ENCODE measurements at regions not wholly inside any gene's neighbourhood (a gene's known extent, or its start where the extent isn't known, plus 50 kb on each side); places are given as distances from the start of the nearest gene placed in this dataset.

- H3K79me1 ChIP-seq (ENCODE audit: low read depth, low read length) = no peaks in the 10 kb centered on the region; the same call in 1 of the 2 replicates
- H3K36me3 ChIP-seq (ENCODE audit: control insufficient read depth in 2 of 4, insufficient read depth in 4 of 4, low read length in 3 of 4) = no peaks in the 10 kb centered on the region
- no peak for TF ChIP-seq SIX5 (IDR thresholded peaks at IDR 0.05; ENCODE audit: low read depth, low read length)
- TF ChIP-seq CBX5 (IDR thresholded peaks at IDR 0.05; ENCODE audit: low read depth, low read length) = no peak
- no peak for TF ChIP-seq TAF1 (IDR thresholded peaks at IDR 0.05; ENCODE audit: low read depth, low read length)
- TF ChIP-seq, protein P1, sequence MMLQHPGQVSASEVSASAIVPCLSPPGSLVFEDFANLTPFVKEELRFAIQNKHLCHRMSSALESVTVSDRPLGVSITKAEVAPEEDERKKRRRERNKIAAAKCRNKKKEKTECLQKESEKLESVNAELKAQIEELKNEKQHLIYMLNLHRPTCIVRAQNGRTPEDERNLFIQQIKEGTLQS (IDR thresholded peaks at IDR 0.05; ENCODE audit: insufficient read depth, low read depth, low read length) = no peak
- no peak for TF ChIP-seq PHF8 (conservative IDR thresholded peaks at IDR 0.05; ENCODE audit: low read depth, low read length)
- no peak for TF ChIP-seq HDAC6 (IDR thresholded peaks at IDR 0.05; ENCODE audit: low read depth, low read length)
- no peak for TF ChIP-seq POLR2A (IDR thresholded peaks at IDR 0.05; ENCODE audit: control extremely low read depth in 1 of 2, low read depth in 2 of 2, low read length in 2 of 2)
- no peak for TF ChIP-seq CHD2 (IDR thresholded peaks at IDR 0.05; ENCODE audit: low read length)
Measured at GRCh38 chr16:52756812-52757517, 210.0 kb upstream of the TOX3 start.

More at GRCh38 chr16:52756812-52757517, 210.0 kb upstream of the TOX3 start:
- Histone ChIP-seq H2BK20ac (ENCODE audit: low read length) (no peak overlapping the region), H2BK12ac (ENCODE audit: low read depth, low read length) (no peak overlapping the region), H3K27ac (ENCODE audit: low read depth, low read length) (no peak overlapping the region), H4K91ac (replicated peaks; ENCODE audit: insufficient read length, low read length) (no peak overlapping the region), H3K79me2 (ENCODE audit: control insufficient read depth in 1 of 2, insufficient read depth in 2 of 2, low read length in 2 of 2) (no peaks in the 10 kb centered on the region), H3K56ac (replicated peaks; ENCODE audit: insufficient read length, low read depth, low read length) (no peak overlapping the region), H3K4me3 (ENCODE audit: extremely low read depth in 1 of 4, insufficient read depth in 2 of 4, low read depth in 3 of 4, low read length in 4 of 4) (no peak overlapping the region), H3K9me3 (ENCODE audit: insufficient read depth in 2 of 2, low read depth in 1 of 2, low read length in 1 of 2) (no peaks in the 10 kb centered on the region), H2BK15ac (ENCODE audit: low read length) (no peak overlapping the region), H3K23me2 (ENCODE audit: low read depth, low read length) (peaks cover 10% of the 10 kb centered on the region; the same call in 1 of the 2 replicates), H3K14ac (ENCODE audit: insufficient read length) (no peak overlapping the region), H2AK5ac (ENCODE audit: low read depth, low read length) (no peak overlapping the region), H2BK120ac (replicated peaks; ENCODE audit: low read depth, low read length) (no peak overlapping the region), H3K23ac (ENCODE audit: insufficient read length) (no peak overlapping the region), H3K18ac (ENCODE audit: extremely low read depth, low read length) (no peak overlapping the region), H3K4me1 (replicated peaks in 1 of 4; ENCODE audit: control insufficient read depth in 3 of 4, insufficient read depth in 4 of 4, low read length in 3 of 4) (no peaks in the 10 kb centered on the region; a peak in 1 of 7 replicates), H3K27me3 (replicated peaks in 1 of 4; ENCODE audit: control insufficient read depth in 3 of 4, extremely low read depth in 1 of 4, insufficient read depth in 3 of 4, low read length in 3 of 4) (no peaks in the 10 kb centered on the region), H3K4me2 (ENCODE audit: insufficient read depth in 1 of 2, low read depth in 2 of 2, low read length in 2 of 2) (no peak overlapping the region), H4K8ac (ENCODE audit: extremely low read depth, insufficient read depth, low read length) (no peak overlapping the region), H4K20me1 (replicated peaks in 1 of 2; ENCODE audit: control insufficient read depth in 1 of 2, insufficient read depth in 2 of 2, low read length in 2 of 2) (peaks cover 0 to 2% of the 10 kb centered on the region in 2 experiments), H2AFZ (ENCODE audit: low read length) (no peak overlapping the region), H4K5ac (ENCODE audit: insufficient read length, low read depth, low read length) (no peak overlapping the region), H2BK5ac (ENCODE audit: low read depth, low read length) (no peak overlapping the region), H3K4ac (replicated peaks; ENCODE audit: insufficient read length, low read depth, low read length) (no peak overlapping the region), H3K9ac (replicated peaks in 1 of 4; ENCODE audit: extremely low read depth in 1 of 4, low read depth in 3 of 4, low read length in 3 of 4) (no peak overlapping the region)
- no peak for FAIRE-seq
- WGBS, 2 experiments (ENCODE audit: extremely low coverage in 1 of 2, insufficient coverage in 1 of 2, insufficient read length in 1 of 2, insufficient replicate concordance in 2 of 2, low coverage in 1 of 2, low lambda C conversion rate in 2 of 2, missing lambda C conversion rate in 1 of 2) = 87% methylated on average over 2 of the region's 2 CpGs; no CpG with 5 or more reads in 1 of the 2 experiments
- DNase-seq (ENCODE audit: low read depth in 1 of 2, low spot score in 2 of 2) = no peak
- ChIA-PET CTCF (ENCODE audit: partially characterized antibody) (interaction anchor here (1.0 to 1.4 kb wide), 2 partner anchors 12 to 46 kb away, joined by 3 to 4 read pairs; no protein-coding TSS in a partner anchor), POLR2A (ENCODE audit: partially characterized antibody) (no interaction called here)
